HG02884 (cell line): ENCODE measurements at regions not wholly inside any gene's neighbourhood (a gene's known extent, or its start where the extent isn't known, plus 50 kb on each side); places are given as distances from the start of the nearest gene placed in this dataset.
"Not testable (repeated sequence)": the region's sequence is repeated elsewhere in the genome, so short reads cannot be mapped to it uniquely, and the experiment has no call there.

ENCODE experiments used
- ATAC-seq: cut with Tn5 transposase; IDR thresholded peaks from one replicate; pipeline ENCODE4 v1.9.1; 2021; ENCODE audit warnings: mild to moderate bottlenecking, moderate library complexity; ENCODE audit not compliant: unreplicated experiment

GRCh38 chr10:4401080-4401479, 424.9 kb upstream of the AKR1E2 start:
- ATAC-seq: not testable (repeated sequence)

- no peak for ATAC-seq
These were observed 426.5 kb upstream of the AKR1E2 start for GRCh38 chr10:4399556-4399955.

- ATAC-seq: no peak
These were observed 427.4 kb upstream of the AKR1E2 start for GRCh38 chr10:4398602-4399001.

GRCh38 chr10:4397337-4397736, 428.7 kb upstream of the AKR1E2 start:
- ATAC-seq: no peak

GRCh38 chr10:4396401-4397283, 429.4 kb upstream of the AKR1E2 start:
- ATAC-seq: no peak

GRCh38 chr10:4395731-4396130, 430.3 kb upstream of the AKR1E2 start:
- no peak for ATAC-seq

- ATAC-seq: not testable (repeated sequence)
These were observed 431.6 kb upstream of the AKR1E2 start for GRCh38 chr10:4394455-4394854.

- ATAC-seq: no peak
These were observed 434.3 kb upstream of the AKR1E2 start for GRCh38 chr10:4391683-4392082.

GRCh38 chr10:4390219-4390618, 435.8 kb upstream of the AKR1E2 start:
- ATAC-seq: no peak

GRCh38 chr10:4385231-4385870, 440.7 kb upstream of the AKR1E2 start:
- ATAC-seq: no peak

GRCh38 chr10:4384245-4384644, 441.8 kb upstream of the AKR1E2 start:
- no peak for ATAC-seq

- no peak for ATAC-seq
These were observed 442.3 kb upstream of the AKR1E2 start for GRCh38 chr10:4383651-4384098.

GRCh38 chr10:4382811-4383210, 443.2 kb upstream of the AKR1E2 start:
- ATAC-seq: no peak

GRCh38 chr10:4373612-4374011, 452.4 kb upstream of the AKR1E2 start:
- no peak for ATAC-seq

- ATAC-seq: no peak
These were observed 452.9 kb upstream of the AKR1E2 start for GRCh38 chr10:4373098-4373497.

GRCh38 chr10:4372601-4373000, 453.4 kb upstream of the AKR1E2 start:
- ATAC-seq: no peak

- ATAC-seq: no peak
These were observed 454.2 kb upstream of the AKR1E2 start for GRCh38 chr10:4371691-4372295.

- ATAC-seq: no peak
These were observed 455.6 kb upstream of the AKR1E2 start for GRCh38 chr10:4370376-4370775.

GRCh38 chr10:4361581-4361980, 464.4 kb upstream of the AKR1E2 start:
- ATAC-seq: no peak

GRCh38 chr10:4359003-4359402, 467.0 kb upstream of the AKR1E2 start:
- ATAC-seq: no peak

GRCh38 chr10:4357911-4358310, 468.1 kb upstream of the AKR1E2 start:
- no peak for ATAC-seq

GRCh38 chr10:4355350-4355749, 470.7 kb upstream of the AKR1E2 start:
- no peak for ATAC-seq
